ENCODE measurements at regions not wholly inside any gene's neighbourhood (a gene's known extent, or its start where the extent isn't known, plus 50 kb on each side); places are given as distances from the start of the nearest gene placed in this dataset.

- Histone ChIP-seq H3K27me3 (ENCODE audit: insufficient read depth in 3 of 3, low read length in 2 of 3) (no peaks in the 10 kb centered on the region), H3K4me1 (no peaks in the 10 kb centered on the region), H3K9me3 (no peaks in the 10 kb centered on the region), H3K36me3 (ENCODE audit: insufficient read depth in 1 of 2, low read depth in 1 of 2) (no peaks in the 10 kb centered on the region), H3K4me3 (no peak overlapping the region), H3K27ac (no peak overlapping the region)
- ATAC-seq (no peak), DNase-seq (no peak)
- intact Hi-C loops (cut with DNase I): no loop called here
- no peak for TF ChIP-seq CTCF (IDR thresholded peaks at IDR 0.05)
- 77 to 86% (median 80%) methylated on average over 8 of the region's 8 CpGs for WGBS, 3 donors
Observed at GRCh38 chr20:4522310-4522709, 163.9 kb upstream of the PRNP start.

- Histone ChIP-seq H3K4me3 (no peak overlapping the region), H3K27ac (no peak overlapping the region), H3K4me1 (no peaks in the 10 kb centered on the region), H3K9me3 (no peaks in the 10 kb centered on the region), H3K27me3 (ENCODE audit: insufficient read depth in 3 of 3, low read length in 2 of 3) (no peaks in the 10 kb centered on the region), H3K36me3 (ENCODE audit: insufficient read depth in 1 of 2, low read depth in 1 of 2) (no peaks in the 10 kb centered on the region)
- intact Hi-C loops (cut with DNase I): no loop called here
- DNase-seq (no peak), ATAC-seq (no peak)
- 73 to 78% (median 77%) methylated on average over 16 of the region's 16 CpGs for WGBS, 3 donors
- TF ChIP-seq CTCF (IDR thresholded peaks at IDR 0.05): no peak
Observed at GRCh38 chr20:4521170-4521968, 164.9 kb upstream of the PRNP start.

- Histone ChIP-seq H3K4me3 (no peak overlapping the region), H3K4me1 (no peaks in the 10 kb centered on the region), H3K27ac (no peak overlapping the region), H3K9me3 (no peaks in the 10 kb centered on the region), H3K36me3 (ENCODE audit: insufficient read depth in 1 of 2, low read depth in 1 of 2) (no peaks in the 10 kb centered on the region), H3K27me3 (ENCODE audit: insufficient read depth in 3 of 3, low read length in 2 of 3) (no peaks in the 10 kb centered on the region)
- TF ChIP-seq CTCF (IDR thresholded peaks at IDR 0.05): no peak
- intact Hi-C loops (cut with DNase I): no loop called here
- WGBS, 3 donors: 6 to 26% (median 20%) methylated on average over 2 of the region's 2 CpGs
- no peak for ATAC-seq
- DNase-seq: no peak
Observed at GRCh38 chr20:4519534-4519933, 166.7 kb upstream of the PRNP start.

GRCh38 chr20:4516876-4517275 is 169.4 kb upstream of the PRNP start:
- Histone ChIP-seq H3K36me3 (ENCODE audit: insufficient read depth in 1 of 2, low read depth in 1 of 2) (no peaks in the 10 kb centered on the region), H3K4me1 (no peaks in the 10 kb centered on the region), H3K9me3 (no peaks in the 10 kb centered on the region), H3K4me3 (no peak overlapping the region), H3K27ac (no peak overlapping the region), H3K27me3 (ENCODE audit: insufficient read depth in 3 of 3, low read length in 2 of 3) (no peaks in the 10 kb centered on the region)
- intact Hi-C loops (cut with DNase I): no loop called here
- 23 to 34% (median 33%) methylated on average over 1 of the region's 1 CpG for WGBS, 3 donors
- ATAC-seq: no peak
- no peak for TF ChIP-seq CTCF (IDR thresholded peaks at IDR 0.05)
- DNase-seq: no peak

- no peak for DNase-seq
- no peak for TF ChIP-seq CTCF (IDR thresholded peaks at IDR 0.05)
- no peaks in the 10 kb centered on the region for H3K27me3 ChIP-seq (ENCODE audit: insufficient read depth in 3 of 3, low read length in 2 of 3)
Observed at GRCh38 chr20:4513720-4514119, 172.5 kb upstream of the PRNP start.

More at GRCh38 chr20:4513720-4514119, 172.5 kb upstream of the PRNP start:
- Histone ChIP-seq H3K4me3 (no peak overlapping the region), H3K4me1 (no peaks in the 10 kb centered on the region), H3K36me3 (ENCODE audit: insufficient read depth in 1 of 2, low read depth in 1 of 2) (no peaks in the 10 kb centered on the region), H3K9me3 (no peaks in the 10 kb centered on the region), H3K27ac (no peak overlapping the region)
- no peak for ATAC-seq
- intact Hi-C loops (cut with DNase I): no loop called here
